Activated effector memory CD4-positive, alpha-beta T cell treated with Interleukin-2 at 50 U/mL for 16 hours (primary cell): ENCODE measurements at regions not wholly inside any gene's neighbourhood (a gene's known extent, or its start where the extent isn't known, plus 50 kb on each side); places are given as distances from the start of the nearest gene placed in this dataset.

ENCODE experiments used
- DNase-seq: peaks from one replicate; pipeline ENCODE4 v3.0.0-alpha.2; 2020

GRCh38 chr2:2751715-2752315 is 420.7 kb upstream of the MYT1L start:
- DNase-seq = no peak

GRCh38 chr2:2750867-2751714 is 420.0 kb upstream of the MYT1L start:
- no peak for DNase-seq

GRCh38 chr2:2749206-2749598 is 418.1 kb upstream of the MYT1L start:
- no peak for DNase-seq

- DNase-seq = no peak
These were observed 417.5 kb upstream of the MYT1L start for GRCh38 chr2:2748399-2749205.

GRCh38 chr2:2747797-2748301 is 416.8 kb upstream of the MYT1L start:
- no peak for DNase-seq

GRCh38 chr2:2746731-2747130 is 415.7 kb upstream of the MYT1L start:
- DNase-seq = no peak

- DNase-seq = no peak
These were observed 414.1 kb upstream of the MYT1L start for GRCh38 chr2:2744958-2745715.

GRCh38 chr2:2744107-2744506 is 413.0 kb upstream of the MYT1L start:
- DNase-seq = no peak

GRCh38 chr2:2743164-2743571 is 412.1 kb upstream of the MYT1L start:
- no peak for DNase-seq

- no peak for DNase-seq
These were observed 411.7 kb upstream of the MYT1L start for GRCh38 chr2:2742726-2743125.

GRCh38 chr2:2740238-2740775 is 409.2 kb upstream of the MYT1L start:
- DNase-seq = no peak

- no peak for DNase-seq
These were observed 408.2 kb upstream of the MYT1L start for GRCh38 chr2:2739231-2739795.

- DNase-seq = no peak
These were observed 407.6 kb upstream of the MYT1L start for GRCh38 chr2:2738684-2739083.

GRCh38 chr2:2738276-2738675 is 407.2 kb upstream of the MYT1L start:
- DNase-seq = no peak

- DNase-seq = no peak
These were observed 404.0 kb upstream of the MYT1L start for GRCh38 chr2:2735041-2735440.

- no peak for DNase-seq
These were observed 403.2 kb upstream of the MYT1L start for GRCh38 chr2:2734308-2734707.

GRCh38 chr2:2733818-2734217 is 402.7 kb upstream of the MYT1L start:
- no peak for DNase-seq

GRCh38 chr2:2732331-2733119 is 401.4 kb upstream of the MYT1L start:
- DNase-seq = no peak

- no peak for DNase-seq
These were observed 400.8 kb upstream of the MYT1L start for GRCh38 chr2:2731816-2732284.

- DNase-seq = no peak
These were observed 400.2 kb upstream of the MYT1L start for GRCh38 chr2:2731101-2731815.
